Gastrocnemius medialis (tissue), 4 donors: ENCODE measurements at regions not wholly inside any gene's neighbourhood (a gene's known extent, or its start where the extent isn't known, plus 50 kb on each side); places are given as distances from the start of the nearest gene placed in this dataset.

Experiments
- CTCF ChIP-seq, 5 experiments: fragments of 450-650 bp in 3 of 5; fragments of 200-600 bp in 2 of 5; sonication (generic) in 2 of 5; IDR thresholded peaks in 4 of 5; conservative IDR thresholded peaks in 1 of 5; 1 replicate in 4 of 5; 2 replicates in 1 of 5; pipeline ENCODE4 v1.5.1; 2016 to 2019; ENCODE audit warnings: antibody characterized with exemption in 5 of 5, mild to moderate bottlenecking in 3 of 5, moderate library complexity in 3 of 5
- POLR2A ChIP-seq, 2 donors: fragments of 450-650 bp; IDR thresholded peaks; one replicate each; pipeline ENCODE4 v1.6.1; 2017; ENCODE audit warnings: antibody characterized with exemption in 2 of 2, mild to moderate bottlenecking in 2 of 2, moderate library complexity in 2 of 2

- TF ChIP-seq CTCF (IDR thresholded peaks at IDR 0.05 in 4 of 5, conservative IDR thresholded peaks at IDR 0.05 in 1 of 5) (no peak), POLR2A (IDR thresholded peaks at IDR 0.05) (no peak)
Observed at GRCh38 chr10:20380401-20380800, 516.7 kb downstream of the NEBL start.
